ENCODE measurements at regions not wholly inside any gene's neighbourhood (a gene's known extent, or its start where the extent isn't known, plus 50 kb on each side); places are given as distances from the start of the nearest gene placed in this dataset.

DNA sequence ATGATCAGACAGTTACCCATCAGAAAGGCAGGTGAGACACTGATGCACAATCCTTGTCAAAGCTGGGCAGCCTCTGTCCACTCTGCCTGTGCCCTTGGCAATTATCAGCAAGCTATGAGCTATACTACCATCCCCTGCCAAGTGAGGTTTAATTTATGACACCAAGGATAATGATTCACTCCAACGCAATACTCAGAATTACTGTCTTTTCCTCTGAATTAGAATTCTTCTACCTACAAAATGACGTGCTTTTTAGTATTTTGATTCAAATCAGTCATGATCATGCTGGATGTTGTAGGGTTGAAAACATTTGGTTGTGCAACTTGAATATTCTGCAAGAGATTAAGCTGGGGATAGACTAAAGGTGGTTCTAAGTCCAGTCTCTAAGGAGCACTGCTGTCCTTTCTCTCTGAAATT, 116.8 kb upstream of the SOX9 start:
- TF ChIP-seq, protein P1, sequence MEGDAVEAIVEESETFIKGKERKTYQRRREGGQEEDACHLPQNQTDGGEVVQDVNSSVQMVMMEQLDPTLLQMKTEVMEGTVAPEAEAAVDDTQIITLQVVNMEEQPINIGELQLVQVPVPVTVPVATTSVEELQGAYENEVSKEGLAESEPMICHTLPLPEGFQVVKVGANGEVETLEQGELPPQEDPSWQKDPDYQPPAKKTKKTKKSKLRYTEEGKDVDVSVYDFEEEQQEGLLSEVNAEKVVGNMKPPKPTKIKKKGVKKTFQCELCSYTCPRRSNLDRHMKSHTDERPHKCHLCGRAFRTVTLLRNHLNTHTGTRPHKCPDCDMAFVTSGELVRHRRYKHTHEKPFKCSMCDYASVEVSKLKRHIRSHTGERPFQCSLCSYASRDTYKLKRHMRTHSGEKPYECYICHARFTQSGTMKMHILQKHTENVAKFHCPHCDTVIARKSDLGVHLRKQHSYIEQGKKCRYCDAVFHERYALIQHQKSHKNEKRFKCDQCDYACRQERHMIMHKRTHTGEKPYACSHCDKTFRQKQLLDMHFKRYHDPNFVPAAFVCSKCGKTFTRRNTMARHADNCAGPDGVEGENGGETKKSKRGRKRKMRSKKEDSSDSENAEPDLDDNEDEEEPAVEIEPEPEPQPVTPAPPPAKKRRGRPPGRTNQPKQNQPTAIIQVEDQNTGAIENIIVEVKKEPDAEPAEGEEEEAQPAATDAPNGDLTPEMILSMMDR (optimal IDR thresholded peaks at IDR 0.05 in 1 of 3, IDR thresholded peaks at IDR 0.05 in 1 of 3, conservative IDR thresholded peaks at IDR 0.05 in 1 of 3; ENCODE audit: extremely low read depth in 1 of 3, insufficient read depth in 2 of 3, low read length in 3 of 3) = no peak
- TF ChIP-seq EZH2 (IDR thresholded peaks at IDR 0.05; ENCODE audit: low read length) = no peak

Data from keratinocyte (primary cell).